ENCODE measurements at regions not wholly inside any gene's neighbourhood (a gene's known extent, or its start where the extent isn't known, plus 50 kb on each side); places are given as distances from the start of the nearest gene placed in this dataset.

DNA sequence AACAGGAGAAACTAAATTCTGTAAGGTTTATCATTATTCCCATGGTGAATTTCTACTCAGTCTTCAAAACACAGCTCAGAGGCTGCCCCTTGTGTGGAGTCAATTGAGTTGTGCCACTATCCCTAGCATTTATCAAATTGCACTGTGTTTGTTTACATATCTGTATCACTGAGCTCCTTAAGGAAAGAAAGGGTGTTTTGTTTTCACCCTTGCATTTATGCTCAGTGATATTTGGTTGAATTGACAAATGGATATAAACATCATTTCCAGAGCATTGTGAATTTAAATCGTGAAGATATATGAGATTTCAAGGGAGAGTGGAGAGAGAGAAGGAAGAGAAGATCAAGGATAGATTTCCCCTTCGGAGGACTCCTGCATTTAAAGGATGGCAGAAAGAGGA lies 55.1 kb upstream of the TNFRSF19 start (continued):
- TF ChIP-seq, protein P1, sequence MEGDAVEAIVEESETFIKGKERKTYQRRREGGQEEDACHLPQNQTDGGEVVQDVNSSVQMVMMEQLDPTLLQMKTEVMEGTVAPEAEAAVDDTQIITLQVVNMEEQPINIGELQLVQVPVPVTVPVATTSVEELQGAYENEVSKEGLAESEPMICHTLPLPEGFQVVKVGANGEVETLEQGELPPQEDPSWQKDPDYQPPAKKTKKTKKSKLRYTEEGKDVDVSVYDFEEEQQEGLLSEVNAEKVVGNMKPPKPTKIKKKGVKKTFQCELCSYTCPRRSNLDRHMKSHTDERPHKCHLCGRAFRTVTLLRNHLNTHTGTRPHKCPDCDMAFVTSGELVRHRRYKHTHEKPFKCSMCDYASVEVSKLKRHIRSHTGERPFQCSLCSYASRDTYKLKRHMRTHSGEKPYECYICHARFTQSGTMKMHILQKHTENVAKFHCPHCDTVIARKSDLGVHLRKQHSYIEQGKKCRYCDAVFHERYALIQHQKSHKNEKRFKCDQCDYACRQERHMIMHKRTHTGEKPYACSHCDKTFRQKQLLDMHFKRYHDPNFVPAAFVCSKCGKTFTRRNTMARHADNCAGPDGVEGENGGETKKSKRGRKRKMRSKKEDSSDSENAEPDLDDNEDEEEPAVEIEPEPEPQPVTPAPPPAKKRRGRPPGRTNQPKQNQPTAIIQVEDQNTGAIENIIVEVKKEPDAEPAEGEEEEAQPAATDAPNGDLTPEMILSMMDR (conservative IDR thresholded peaks at IDR 0.05; ENCODE audit: low read depth in 2 of 2), result no peak

DNA sequence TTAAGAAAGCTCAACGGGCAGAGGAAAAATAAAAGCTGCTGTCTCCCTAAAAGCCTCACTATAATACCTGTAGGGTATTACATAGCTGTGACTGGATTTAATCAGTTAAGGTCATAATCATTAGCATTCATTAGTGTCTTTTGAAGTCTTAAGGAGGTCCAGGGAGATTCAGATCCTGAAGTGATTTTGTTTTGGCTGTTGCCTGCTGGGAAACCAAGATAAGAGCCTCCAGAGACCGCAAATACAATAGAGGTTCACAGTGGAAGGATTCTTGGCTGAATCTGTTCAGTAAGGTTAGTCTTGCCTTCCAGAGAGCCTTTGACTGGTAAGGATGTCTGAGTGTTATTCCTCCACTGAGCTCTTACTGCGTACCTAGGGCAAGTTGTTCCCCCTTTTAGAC lies 54.0 kb upstream of the TNFRSF19 start:
- Histone ChIP-seq H3K27me3 (ENCODE audit: insufficient read depth) (no peaks in the 10 kb centered on the region), H3K4me3 (no peak overlapping the region), H4K20me1 (replicated peaks; ENCODE audit: insufficient read depth) (no peaks in the 10 kb centered on the region), H3K4me2 (no peak overlapping the region), H3K27ac (ENCODE audit: low read depth) (no peak overlapping the region), H3K9me2 (ENCODE audit: insufficient read depth) (no peaks in the 10 kb centered on the region), H3K36me3 (ENCODE audit: insufficient read depth) (no peaks in the 10 kb centered on the region), H3K4me1 (ENCODE audit: insufficient read depth) (no peaks in the 10 kb centered on the region), H3F3A (replicated peaks; ENCODE audit: low read depth) (no peaks in the 10 kb centered on the region), H3K79me2 (replicated peaks; ENCODE audit: insufficient read depth) (no peaks in the 10 kb centered on the region), H2AFZ (no peak overlapping the region)
- H3K4me3 Mint-ChIP-seq, result no peak overlapping the region
- H3K27ac Mint-ChIP-seq, result no peak overlapping the region
- H3K36me3 Mint-ChIP-seq (ENCODE audit: low read depth), result no peaks in the 10 kb centered on the region
- DNase-seq (ENCODE audit: low spot score), result no peak
- H3K27me3 Mint-ChIP-seq (ENCODE audit: insufficient read depth, low read depth, poor library complexity), result peaks cover 2% of the 10 kb centered on the region
- ATAC-seq, result no peak
- H3K9me3 Mint-ChIP-seq, result no peaks in the 10 kb centered on the region
- peaks cover 9% of the 10 kb centered on the region for H3K4me1 Mint-ChIP-seq
- TF ChIP-seq, protein P1 (conservative IDR thresholded peaks at IDR 0.05; ENCODE audit: low read depth in 2 of 2), result no peak
- no peak for TF ChIP-seq CREB1 (CRISPR knock-in tag; IDR thresholded peaks at IDR 0.05; ENCODE audit: low read depth)
- TF ChIP-seq, protein P2, sequence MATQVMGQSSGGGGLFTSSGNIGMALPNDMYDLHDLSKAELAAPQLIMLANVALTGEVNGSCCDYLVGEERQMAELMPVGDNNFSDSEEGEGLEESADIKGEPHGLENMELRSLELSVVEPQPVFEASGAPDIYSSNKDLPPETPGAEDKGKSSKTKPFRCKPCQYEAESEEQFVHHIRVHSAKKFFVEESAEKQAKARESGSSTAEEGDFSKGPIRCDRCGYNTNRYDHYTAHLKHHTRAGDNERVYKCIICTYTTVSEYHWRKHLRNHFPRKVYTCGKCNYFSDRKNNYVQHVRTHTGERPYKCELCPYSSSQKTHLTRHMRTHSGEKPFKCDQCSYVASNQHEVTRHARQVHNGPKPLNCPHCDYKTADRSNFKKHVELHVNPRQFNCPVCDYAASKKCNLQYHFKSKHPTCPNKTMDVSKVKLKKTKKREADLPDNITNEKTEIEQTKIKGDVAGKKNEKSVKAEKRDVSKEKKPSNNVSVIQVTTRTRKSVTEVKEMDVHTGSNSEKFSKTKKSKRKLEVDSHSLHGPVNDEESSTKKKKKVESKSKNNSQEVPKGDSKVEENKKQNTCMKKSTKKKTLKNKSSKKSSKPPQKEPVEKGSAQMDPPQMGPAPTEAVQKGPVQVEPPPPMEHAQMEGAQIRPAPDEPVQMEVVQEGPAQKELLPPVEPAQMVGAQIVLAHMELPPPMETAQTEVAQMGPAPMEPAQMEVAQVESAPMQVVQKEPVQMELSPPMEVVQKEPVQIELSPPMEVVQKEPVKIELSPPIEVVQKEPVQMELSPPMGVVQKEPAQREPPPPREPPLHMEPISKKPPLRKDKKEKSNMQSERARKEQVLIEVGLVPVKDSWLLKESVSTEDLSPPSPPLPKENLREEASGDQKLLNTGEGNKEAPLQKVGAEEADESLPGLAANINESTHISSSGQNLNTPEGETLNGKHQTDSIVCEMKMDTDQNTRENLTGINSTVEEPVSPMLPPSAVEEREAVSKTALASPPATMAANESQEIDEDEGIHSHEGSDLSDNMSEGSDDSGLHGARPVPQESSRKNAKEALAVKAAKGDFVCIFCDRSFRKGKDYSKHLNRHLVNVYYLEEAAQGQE (IDR thresholded peaks at IDR 0.05; ENCODE audit: unreplicated experiment), result no peak
- TF ChIP-seq ZNF114 (CRISPR knock-in tag; IDR thresholded peaks at IDR 0.05), result no peak
- no peak for TF ChIP-seq JUNB (IDR thresholded peaks at IDR 0.05; ENCODE audit: unreplicated experiment)
- no peak for TF ChIP-seq POLR2AphosphoS5 (IDR thresholded peaks at IDR 0.05; ENCODE audit: low read depth)
- TF ChIP-seq, protein P3, sequence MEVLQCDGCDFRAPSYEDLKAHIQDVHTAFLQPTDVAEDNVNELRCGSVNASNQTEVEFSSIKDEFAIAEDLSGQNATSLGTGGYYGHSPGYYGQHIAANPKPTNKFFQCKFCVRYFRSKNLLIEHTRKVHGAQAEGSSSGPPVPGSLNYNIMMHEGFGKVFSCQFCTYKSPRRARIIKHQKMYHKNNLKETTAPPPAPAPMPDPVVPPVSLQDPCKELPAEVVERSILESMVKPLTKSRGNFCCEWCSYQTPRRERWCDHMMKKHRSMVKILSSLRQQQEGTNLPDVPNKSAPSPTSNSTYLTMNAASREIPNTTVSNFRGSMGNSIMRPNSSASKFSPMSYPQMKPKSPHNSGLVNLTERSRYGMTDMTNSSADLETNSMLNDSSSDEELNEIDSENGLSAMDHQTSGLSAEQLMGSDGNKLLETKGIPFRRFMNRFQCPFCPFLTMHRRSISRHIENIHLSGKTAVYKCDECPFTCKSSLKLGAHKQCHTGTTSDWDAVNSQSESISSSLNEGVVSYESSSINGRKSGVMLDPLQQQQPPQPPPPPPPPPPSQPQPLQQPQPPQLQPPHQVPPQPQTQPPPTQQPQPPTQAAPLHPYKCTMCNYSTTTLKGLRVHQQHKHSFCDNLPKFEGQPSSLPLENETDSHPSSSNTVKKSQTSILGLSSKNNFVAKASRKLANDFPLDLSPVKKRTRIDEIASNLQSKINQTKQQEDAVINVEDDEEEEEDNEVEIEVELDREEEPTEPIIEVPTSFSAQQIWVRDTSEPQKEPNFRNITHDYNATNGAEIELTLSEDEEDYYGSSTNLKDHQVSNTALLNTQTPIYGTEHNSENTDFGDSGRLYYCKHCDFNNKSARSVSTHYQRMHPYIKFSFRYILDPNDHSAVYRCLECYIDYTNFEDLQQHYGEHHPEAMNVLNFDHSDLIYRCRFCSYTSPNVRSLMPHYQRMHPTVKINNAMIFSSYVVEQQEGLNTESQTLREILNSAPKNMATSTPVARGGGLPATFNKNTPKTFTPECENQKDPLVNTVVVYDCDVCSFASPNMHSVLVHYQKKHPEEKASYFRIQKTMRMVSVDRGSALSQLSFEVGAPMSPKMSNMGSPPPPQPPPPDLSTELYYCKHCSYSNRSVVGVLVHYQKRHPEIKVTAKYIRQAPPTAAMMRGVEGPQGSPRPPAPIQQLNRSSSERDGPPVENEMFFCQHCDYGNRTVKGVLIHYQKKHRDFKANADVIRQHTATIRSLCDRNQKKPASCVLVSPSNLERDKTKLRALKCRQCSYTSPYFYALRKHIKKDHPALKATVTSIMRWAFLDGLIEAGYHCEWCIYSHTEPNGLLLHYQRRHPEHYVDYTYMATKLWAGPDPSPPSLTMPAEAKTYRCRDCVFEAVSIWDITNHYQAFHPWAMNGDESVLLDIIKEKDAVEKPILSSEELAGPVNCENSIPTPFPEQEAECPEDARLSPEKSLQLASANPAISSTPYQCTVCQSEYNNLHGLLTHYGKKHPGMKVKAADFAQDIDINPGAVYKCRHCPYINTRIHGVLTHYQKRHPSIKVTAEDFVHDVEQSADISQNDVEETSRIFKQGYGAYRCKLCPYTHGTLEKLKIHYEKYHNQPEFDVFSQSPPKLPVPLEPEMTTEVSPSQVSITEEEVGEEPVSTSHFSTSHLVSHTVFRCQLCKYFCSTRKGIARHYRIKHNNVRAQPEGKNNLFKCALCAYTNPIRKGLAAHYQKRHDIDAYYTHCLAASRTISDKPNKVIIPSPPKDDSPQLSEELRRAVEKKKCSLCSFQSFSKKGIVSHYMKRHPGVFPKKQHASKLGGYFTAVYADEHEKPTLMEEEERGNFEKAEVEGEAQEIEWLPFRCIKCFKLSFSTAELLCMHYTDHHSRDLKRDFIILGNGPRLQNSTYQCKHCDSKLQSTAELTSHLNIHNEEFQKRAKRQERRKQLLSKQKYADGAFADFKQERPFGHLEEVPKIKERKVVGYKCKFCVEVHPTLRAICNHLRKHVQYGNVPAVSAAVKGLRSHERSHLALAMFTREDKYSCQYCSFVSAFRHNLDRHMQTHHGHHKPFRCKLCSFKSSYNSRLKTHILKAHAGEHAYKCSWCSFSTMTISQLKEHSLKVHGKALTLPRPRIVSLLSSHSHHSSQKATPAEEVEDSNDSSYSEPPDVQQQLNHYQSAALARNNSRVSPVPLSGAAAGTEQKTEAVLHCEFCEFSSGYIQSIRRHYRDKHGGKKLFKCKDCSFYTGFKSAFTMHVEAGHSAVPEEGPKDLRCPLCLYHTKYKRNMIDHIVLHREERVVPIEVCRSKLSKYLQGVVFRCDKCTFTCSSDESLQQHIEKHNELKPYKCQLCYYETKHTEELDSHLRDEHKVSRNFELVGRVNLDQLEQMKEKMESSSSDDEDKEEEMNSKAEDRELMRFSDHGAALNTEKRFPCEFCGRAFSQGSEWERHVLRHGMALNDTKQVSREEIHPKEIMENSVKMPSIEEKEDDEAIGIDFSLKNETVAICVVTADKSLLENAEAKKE (CRISPR knock-in tag; IDR thresholded peaks at IDR 0.05), result no peak
- TF ChIP-seq EZH2phosphoT487 (IDR thresholded peaks at IDR 0.05; ENCODE audit: unreplicated experiment), result no peak
- no peak for TF ChIP-seq ZNF331 (CRISPR knock-in tag; IDR thresholded peaks at IDR 0.05; ENCODE audit: low read depth)
- no peak for TF ChIP-seq STAT1 (IDR thresholded peaks at IDR 0.05; ENCODE audit: unreplicated experiment)
- no peak for TF ChIP-seq EZH2 (IDR thresholded peaks at IDR 0.05; ENCODE audit: low read depth, unreplicated experiment)

Measured in GM23338 (cell line).